Mesendoderm (in vitro differentiated cells): ENCODE measurements at regions not wholly inside any gene's neighbourhood (a gene's known extent, or its start where the extent isn't known, plus 50 kb on each side); places are given as distances from the start of the nearest gene placed in this dataset.

Experiments
- DNase-seq: peaks from one replicate; pipeline ENCODE4 v3.0.0; 2013
- H2AK5ac ChIP-seq: 2 replicates; pipeline ENCODE4 v1.6.1; 2013; ENCODE audit warnings: low read length, inconsistent platforms
- H2BK120ac ChIP-seq: 2 replicates; pipeline ENCODE4 v1.6.1; 2013; ENCODE audit warnings: low read depth, mild to moderate bottlenecking, low read length, moderate library complexity, mixed read lengths
- H2BK15ac ChIP-seq: replicated peaks from 2 replicates; pipeline ENCODE4 v1.6.1; 2013; ENCODE audit warnings: low read depth, mild to moderate bottlenecking, moderate library complexity
- H2BK5ac ChIP-seq: 2 replicates; pipeline ENCODE4 v1.6.1; 2013; ENCODE audit warnings: low read length, inconsistent platforms
- H3K18ac ChIP-seq: 2 replicates; pipeline ENCODE4 v1.6.1; 2013; ENCODE audit warnings: mild to moderate bottlenecking, low read length, mixed read lengths
- H3K23ac ChIP-seq: one replicate; pipeline ENCODE4 v1.6.1; 2013; ENCODE audit warnings: low read length
- H3K27ac ChIP-seq: 2 replicates; pipeline ENCODE4 v1.5.1; 2013; ENCODE audit warnings: low read depth, mild to moderate bottlenecking, inconsistent platforms, low read length, moderate library complexity
- H3K27me3 ChIP-seq: 2 replicates; pipeline ENCODE4 v1.6.1; 2013; ENCODE audit warnings: low read length, control low read depth, mild to moderate bottlenecking, inconsistent platforms; ENCODE audit not compliant: insufficient read depth, poor library complexity
- H3K36me3 ChIP-seq: 2 replicates; pipeline ENCODE4 v1.6.1; 2013; ENCODE audit warnings: low read length, inconsistent platforms; ENCODE audit not compliant: control insufficient read depth, insufficient read depth
- H3K4ac ChIP-seq: one replicate; pipeline ENCODE4 v1.6.1; 2013; ENCODE audit warnings: low read depth, mild to moderate bottlenecking, low read length, moderate library complexity
- H3K4me1 ChIP-seq: 2 replicates; pipeline ENCODE4 v1.6.1; 2013; ENCODE audit warnings: low read depth, low read length, inconsistent platforms; ENCODE audit not compliant: control insufficient read depth
- H3K4me2 ChIP-seq: 2 replicates; pipeline ENCODE4 v1.6.1; 2013; ENCODE audit warnings: low read length
- H3K4me3 ChIP-seq: 2 replicates; pipeline ENCODE4 v1.5.1; 2013; ENCODE audit warnings: mild to moderate bottlenecking, low read length
- H3K56ac ChIP-seq: one replicate; pipeline ENCODE4 v1.6.1; 2013; ENCODE audit warnings: low read length
- H3K79me1 ChIP-seq: 2 replicates; pipeline ENCODE4 v1.6.1; 2013; ENCODE audit warnings: low read length, inconsistent platforms
- H3K79me2 ChIP-seq: 2 replicates; pipeline ENCODE4 v1.6.1; 2013; ENCODE audit warnings: mild to moderate bottlenecking, low read length; ENCODE audit not compliant: control insufficient read depth, insufficient read depth
- H3K9ac ChIP-seq: 2 replicates; pipeline ENCODE4 v1.6.1; 2013; ENCODE audit warnings: low read length, inconsistent platforms
- H4K5ac ChIP-seq: one replicate; pipeline ENCODE4 v1.6.1; 2013; ENCODE audit warnings: low read length
- H4K8ac ChIP-seq: one replicate; pipeline ENCODE4 v1.6.1; 2013; ENCODE audit warnings: low read depth, mild to moderate bottlenecking, control low read depth, low read length, moderate library complexity
- WGBS: extraction: QIAGEN DNeasy Blood & Tissue Kit; methylation state at CpG from one replicate; pipeline ENCODE4 v1.1.7; 2013; ENCODE audit warnings: low lambda C conversion rate, missing lambda C conversion rate; ENCODE audit not compliant: insufficient coverage; ENCODE audit errors: extremely low coverage; 5-methylcytosine and 5-hydroxymethylcytosine counted together

GRCh38 chr10:107747851-107748250 is 583.3 kb upstream of the SORCS1 start:
- Histone ChIP-seq H3K79me1 (no peaks in the 10 kb centered on the region), H2BK5ac (no peak overlapping the region), H2BK15ac (no peak overlapping the region), H3K27ac (no peak overlapping the region), H3K79me2 (no peaks in the 10 kb centered on the region), H3K4me2 (no peak overlapping the region), H2BK120ac (no peak overlapping the region), H3K4ac (no peak overlapping the region), H3K4me3 (no peak overlapping the region), H3K18ac (no peak overlapping the region), H3K56ac (no peak overlapping the region), H3K4me1 (no peaks in the 10 kb centered on the region), H4K8ac (no peak overlapping the region), H3K9ac (no peak overlapping the region), H3K36me3 (no peaks in the 10 kb centered on the region), H3K27me3 (no peaks in the 10 kb centered on the region), H4K5ac (no peak overlapping the region), H3K23ac (no peak overlapping the region), H2AK5ac (no peak overlapping the region)
- no peak for DNase-seq

GRCh38 chr10:107741971-107742370 is 577.5 kb upstream of the SORCS1 start:
- no CpG with 5 or more reads among the region's 3 CpGs for WGBS

GRCh38 chr10:107740962-107741690 is 576.6 kb upstream of the SORCS1 start:
- Histone ChIP-seq H3K56ac (no peak overlapping the region), H3K27me3 (no peaks in the 10 kb centered on the region), H3K79me2 (no peaks in the 10 kb centered on the region), H3K23ac (no peak overlapping the region), H3K79me1 (no peaks in the 10 kb centered on the region), H3K4ac (no peak overlapping the region), H3K18ac (no peak overlapping the region), H3K27ac (no peak overlapping the region), H2AK5ac (no peak overlapping the region), H2BK5ac (no peak overlapping the region), H3K4me2 (no peak overlapping the region), H3K36me3 (no peaks in the 10 kb centered on the region), H2BK15ac (no peak overlapping the region), H4K8ac (no peak overlapping the region), H3K9ac (no peak overlapping the region), H3K4me3 (no peak overlapping the region), H3K4me1 (no peaks in the 10 kb centered on the region), H4K5ac (no peak overlapping the region), H2BK120ac (no peak overlapping the region)
- DNase-seq, result no peak
- no CpG with 5 or more reads among the region's 4 CpGs for WGBS

More at GRCh38 chr10:107741971-107742370, 577.5 kb upstream of the SORCS1 start:
- no peak overlapping the region for H3K56ac ChIP-seq
- H3K79me2 ChIP-seq, result no peaks in the 10 kb centered on the region
- no peaks in the 10 kb centered on the region for H3K79me1 ChIP-seq
- no peak overlapping the region for H2BK15ac ChIP-seq
- H3K4me3 ChIP-seq, result no peak overlapping the region
- H3K4ac ChIP-seq, result no peak overlapping the region
- H2BK120ac ChIP-seq, result no peak overlapping the region
- no peak overlapping the region for H3K27ac ChIP-seq
- no peak overlapping the region for H3K18ac ChIP-seq
- H4K8ac ChIP-seq, result no peak overlapping the region
- H3K4me2 ChIP-seq, result no peak overlapping the region
- H3K4me1 ChIP-seq, result no peaks in the 10 kb centered on the region
- no peak for DNase-seq
- H2AK5ac ChIP-seq, result no peak overlapping the region
- H3K9ac ChIP-seq, result no peak overlapping the region
- no peak overlapping the region for H2BK5ac ChIP-seq
- H3K36me3 ChIP-seq, result no peaks in the 10 kb centered on the region
- H3K23ac ChIP-seq, result no peak overlapping the region
- no peaks in the 10 kb centered on the region for H3K27me3 ChIP-seq
- no peak overlapping the region for H4K5ac ChIP-seq

- Histone ChIP-seq H3K4me2 (no peak overlapping the region), H3K18ac (no peak overlapping the region), H2BK5ac (no peak overlapping the region), H3K4me1 (no peaks in the 10 kb centered on the region), H2BK15ac (no peak overlapping the region), H3K36me3 (no peaks in the 10 kb centered on the region), H3K23ac (no peak overlapping the region), H3K56ac (no peak overlapping the region), H3K27me3 (no peaks in the 10 kb centered on the region), H3K9ac (no peak overlapping the region), H4K8ac (no peak overlapping the region), H3K79me2 (no peaks in the 10 kb centered on the region), H2BK120ac (no peak overlapping the region), H3K79me1 (no peaks in the 10 kb centered on the region), H3K27ac (no peak overlapping the region), H4K5ac (no peak overlapping the region), H3K4me3 (no peak overlapping the region), H3K4ac (no peak overlapping the region), H2AK5ac (no peak overlapping the region)
- WGBS, result no CpG with 5 or more reads among the region's 3 CpGs
- DNase-seq, result no peak
These were observed 575.4 kb upstream of the SORCS1 start for GRCh38 chr10:107739951-107740350.

- H3K9ac ChIP-seq, result no peak overlapping the region
- no CpG with 5 or more reads among the region's 2 CpGs for WGBS
These were observed 569.0 kb upstream of the SORCS1 start for GRCh38 chr10:107733328-107734130.

More at GRCh38 chr10:107733328-107734130, 569.0 kb upstream of the SORCS1 start:
- no peaks in the 10 kb centered on the region for H3K4me1 ChIP-seq
- no peak overlapping the region for H2AK5ac ChIP-seq
- no peak overlapping the region for H3K23ac ChIP-seq
- no peaks in the 10 kb centered on the region for H3K79me2 ChIP-seq
- no peaks in the 10 kb centered on the region for H3K27me3 ChIP-seq
- no peak overlapping the region for H4K8ac ChIP-seq
- no peak overlapping the region for H2BK120ac ChIP-seq
- no peaks in the 10 kb centered on the region for H3K79me1 ChIP-seq
- H4K5ac ChIP-seq, result no peak overlapping the region
- no peak overlapping the region for H3K27ac ChIP-seq
- no peak overlapping the region for H3K56ac ChIP-seq
- no peak overlapping the region for H3K18ac ChIP-seq
- H3K36me3 ChIP-seq, result no peaks in the 10 kb centered on the region
- H3K4me2 ChIP-seq, result no peak overlapping the region
- no peak for DNase-seq
- no peak overlapping the region for H3K4me3 ChIP-seq
- H3K4ac ChIP-seq, result no peak overlapping the region
- no peak overlapping the region for H2BK15ac ChIP-seq
- H2BK5ac ChIP-seq, result no peak overlapping the region
